ENCODE measurements at regions not wholly inside any gene's neighbourhood (a gene's known extent, or its start where the extent isn't known, plus 50 kb on each side); places are given as distances from the start of the nearest gene placed in this dataset.

- no peak for DNase-seq (ENCODE audit: low read depth in 2 of 2)
Observed at GRCh38 chr12:125225641-125226040, 160.4 kb downstream of the AACS start.

- DNase-seq (ENCODE audit: low read depth in 2 of 2), result no peak
Observed at GRCh38 chr12:125228519-125229260, 163.5 kb downstream of the AACS start.

- no peak for DNase-seq (ENCODE audit: low read depth in 2 of 2)
Observed at GRCh38 chr12:125229878-125230530, 164.8 kb downstream of the AACS start.

GRCh38 chr12:125233319-125233718, 168.1 kb downstream of the AACS start:
- no peak for DNase-seq (ENCODE audit: low read depth in 2 of 2)

- no peak for DNase-seq (ENCODE audit: low read depth in 2 of 2)
Observed at GRCh38 chr12:125239563-125239962, 174.3 kb downstream of the AACS start.

GRCh38 chr12:125240717-125241116, 175.5 kb downstream of the AACS start:
- DNase-seq (ENCODE audit: low read depth in 2 of 2), result no peak

- DNase-seq (ENCODE audit: low read depth in 2 of 2), result no peak
Observed at GRCh38 chr12:125243811-125244210, 178.6 kb downstream of the AACS start.

GRCh38 chr12:125244338-125244737, 179.1 kb downstream of the AACS start:
- no peak for DNase-seq (ENCODE audit: low read depth in 2 of 2)

- no peak for DNase-seq (ENCODE audit: low read depth in 2 of 2)
Observed at GRCh38 chr12:125245581-125246557, 180.6 kb downstream of the AACS start.

- DNase-seq (ENCODE audit: low read depth in 2 of 2), result no peak
Observed at GRCh38 chr12:125247477-125247876, 182.2 kb downstream of the AACS start.

- no peak for DNase-seq (ENCODE audit: low read depth in 2 of 2)
Observed at GRCh38 chr12:125249066-125249824, 184.0 kb downstream of the AACS start.

GRCh38 chr12:125249932-125250331, 184.7 kb downstream of the AACS start:
- DNase-seq (ENCODE audit: low read depth in 2 of 2), result no peak

GRCh38 chr12:125254236-125254635, 189.0 kb downstream of the AACS start:
- no peak for DNase-seq (ENCODE audit: low read depth in 2 of 2)

- DNase-seq (ENCODE audit: low read depth in 2 of 2), result no peak
Observed at GRCh38 chr12:125254856-125255255, 189.6 kb downstream of the AACS start.

GRCh38 chr12:125255935-125256633, 190.8 kb downstream of the AACS start:
- no peak for DNase-seq (ENCODE audit: low read depth in 2 of 2)

GRCh38 chr12:125256634-125256936, 191.3 kb downstream of the AACS start:
- no peak for DNase-seq (ENCODE audit: low read depth in 2 of 2)

GRCh38 chr12:125259178-125259867, 194.1 kb downstream of the AACS start:
- DNase-seq (ENCODE audit: low read depth in 2 of 2), result no peak

- no peak for DNase-seq (ENCODE audit: low read depth in 2 of 2)
Observed at GRCh38 chr12:125262851-125263250, 197.6 kb downstream of the AACS start.

GRCh38 chr12:125263385-125263784, 198.2 kb downstream of the AACS start:
- no peak for DNase-seq (ENCODE audit: low read depth in 2 of 2)

- DNase-seq (ENCODE audit: low read depth in 2 of 2), result no peak
Observed at GRCh38 chr12:125267114-125267513, 201.9 kb downstream of the AACS start.
